T-cell (primary cell): ENCODE measurements at regions not wholly inside any gene's neighbourhood (a gene's known extent, or its start where the extent isn't known, plus 50 kb on each side); places are given as distances from the start of the nearest gene placed in this dataset.
"Not testable (repeated sequence)": the region's sequence is repeated elsewhere in the genome, so short reads cannot be mapped to it uniquely, and the experiment has no call there.

Experiments used
- ATAC-seq, 4 experiments: fragments of 200-7000 bp in 3 of 4; fragments of 150-1000 bp in 1 of 4; cut with Tn5 transposase; replicated peaks in 1 of 4; 1 replicate in 3 of 4; 2 replicates in 1 of 4; pipeline ENCODE4 v1.10.0; 2021; ENCODE audit warnings: moderate library complexity in 3 of 4, mild to moderate bottlenecking in 2 of 4, moderate number of reproducible peaks in 1 of 4
- CTCF ChIA-PET, 2 donors: fragments of 300-600 bp; sonication (Branson Sonifier 250); formaldehyde crosslinking; loops; one replicate each; lab custom pipeline; 2022; ENCODE audit warnings: antibody characterized with exemption in 2 of 2; lab: Charles Lee
- POLR2A ChIA-PET, 2 donors: fragments of 300-600 bp; sonication (Branson Sonifier 250); formaldehyde crosslinking; loops; one replicate each; lab custom pipeline; 2022; ENCODE audit warnings: antibody characterized with exemption in 2 of 2; lab: Charles Lee
- DNase-seq, 35 experiments: peaks; one replicate each; pipeline versions ENCODE4 v3.0.0 to v3.0.0-alpha.2; 2013 to 2023
- H3K27ac ChIP-seq: one replicate; pipeline ENCODE4 v1.5.1; 2013; ENCODE audit warnings: low read length
- H3K27me3 ChIP-seq, 2 experiments: replicated peaks in 1 of 2; 1 replicate in 1 of 2; 2 replicates in 1 of 2; pipeline versions ENCODE4 v1.6.1 to v1.7.0; 2013; ENCODE audit warnings: low read length in 1 of 2, mixed read lengths in 1 of 2; ENCODE audit not compliant: control insufficient read depth in 2 of 2, insufficient read depth in 2 of 2; ENCODE audit errors: extremely low read depth in 1 of 2
- H3K36me3 ChIP-seq, 2 donors: 1 replicate in 1 of 2; 2 replicates in 1 of 2; pipeline versions ENCODE4 v1.6.1 to v1.7.0; 2013; ENCODE audit warnings: low read length in 1 of 2; ENCODE audit not compliant: control insufficient read depth in 2 of 2, insufficient read depth in 1 of 2; ENCODE audit errors: extremely low read depth in 1 of 2
- H3K4me1 ChIP-seq, 2 experiments: 1 replicate in 1 of 2; 2 replicates in 1 of 2; pipeline versions ENCODE4 v1.6.1 to v1.7.0; 2013; ENCODE audit warnings: low read length in 2 of 2, mixed read lengths in 1 of 2; ENCODE audit not compliant: insufficient read depth in 2 of 2, control insufficient read depth in 1 of 2; ENCODE audit errors: extremely low read depth in 1 of 2
- H3K4me3 ChIP-seq, 2 donors: 1 replicate in 1 of 2; 2 replicates in 1 of 2; pipeline versions ENCODE4 v1.5.1 to v1.7.0; 2013; ENCODE audit warnings: mild to moderate bottlenecking in 2 of 2, low read length in 1 of 2, moderate library complexity in 1 of 2; ENCODE audit not compliant: control insufficient read depth in 1 of 2; ENCODE audit errors: extremely low read depth in 1 of 2
- H3K9me3 ChIP-seq: 2 replicates; pipeline ENCODE4 v1.7.0; 2013
- H3K27ac Mint-ChIP-seq, 2 donors: one replicate each; pipeline ENCODE4 v1.8.0; 2020 to 2021; ENCODE audit warnings: mild to moderate bottlenecking in 2 of 2, mixed read lengths in 2 of 2
- H3K27me3 Mint-ChIP-seq, 2 donors: one replicate each; pipeline ENCODE4 v1.8.0; 2021 to 2022; ENCODE audit warnings: mixed read lengths in 2 of 2
- H3K36me3 Mint-ChIP-seq: one replicate; pipeline ENCODE4 v1.8.0; 2021; ENCODE audit warnings: mixed read lengths
- H3K4me1 Mint-ChIP-seq, 3 donors: one replicate each; pipeline ENCODE4 v1.8.0; 2020 to 2022; ENCODE audit warnings: mixed read lengths in 3 of 3, mild to moderate bottlenecking in 1 of 3
- H3K4me3 Mint-ChIP-seq, 3 donors: one replicate each; pipeline ENCODE4 v1.8.0; 2020 to 2022; ENCODE audit warnings: mild to moderate bottlenecking in 3 of 3, mixed read lengths in 3 of 3, moderate library complexity in 3 of 3
- H3K9me3 Mint-ChIP-seq, 3 donors: one replicate each; pipeline ENCODE4 v1.8.0; 2020 to 2022; ENCODE audit warnings: mixed read lengths in 3 of 3
- WGBS: methylation state at CpG from one replicate; pipeline ENCODE4 v1.1.5; 2013; ENCODE audit warnings: missing lambda C conversion rate; ENCODE audit not compliant: insufficient coverage; 5-methylcytosine and 5-hydroxymethylcytosine counted together

GRCh38 chrX:139332441-139332840 is 198.1 kb upstream of the F9 start:
- Histone ChIP-seq H3K9me3 (no peaks in the 10 kb centered on the region), H3K27me3 (no peaks in the 10 kb centered on the region), H3K27ac (no peak overlapping the region), H3K4me3 (no peak overlapping the region), H3K4me1 (no peaks in the 10 kb centered on the region), H3K36me3 (no peaks in the 10 kb centered on the region)
- Mint-ChIP-seq H3K4me3 (no peak overlapping the region), H3K27me3 (no peaks in the 10 kb centered on the region), H3K4me1 (no peaks in the 10 kb centered on the region), H3K36me3 (no peaks in the 10 kb centered on the region), H3K27ac (no peak overlapping the region), H3K9me3 (no peaks in the 10 kb centered on the region)
- CTCF ChIA-PET: no interaction called here
- ATAC-seq: no peak
- no peak for DNase-seq
- WGBS: no CpG with 5 or more reads among the region's 2 CpGs
- POLR2A ChIA-PET: no interaction called here

- POLR2A ChIA-PET: no interaction called here
- Mint-ChIP-seq H3K27me3 (peaks cover 0 to 6% of the 10 kb centered on the region in 2 donors), H3K4me1 (no peaks in the 10 kb centered on the region), H3K9me3 (no peaks in the 10 kb centered on the region), H3K4me3 (no peak overlapping the region), H3K27ac (no peak overlapping the region), H3K36me3 (no peaks in the 10 kb centered on the region)
- CTCF ChIA-PET: no interaction called here
- no peak for ATAC-seq
- H3K4me1 ChIP-seq: no peaks in the 10 kb centered on the region
- no peaks in the 10 kb centered on the region for H3K9me3 ChIP-seq
- no peak overlapping the region for H3K4me3 ChIP-seq
- H3K27ac ChIP-seq: no peak overlapping the region
- DNase-seq: no peak
- no peaks in the 10 kb centered on the region for H3K27me3 ChIP-seq
- H3K36me3 ChIP-seq: no peaks in the 10 kb centered on the region
Measured at GRCh38 chrX:139327355-139327754, 203.2 kb upstream of the F9 start.

GRCh38 chrX:139324756-139325155 is 205.8 kb upstream of the F9 start:
- no CpG with 5 or more reads among the region's 2 CpGs for WGBS
- H3K27me3 Mint-ChIP-seq: peaks cover 0 to 6% of the 10 kb centered on the region in 2 donors

GRCh38 chrX:139320661-139321354 is 209.7 kb upstream of the F9 start:
- POLR2A ChIA-PET, H3K4me1 Mint-ChIP-seq, H3K36me3 Mint-ChIP-seq, H3K4me3 ChIP-seq, H3K27ac Mint-ChIP-seq, H3K4me1 ChIP-seq, DNase-seq, CTCF ChIA-PET, H3K27ac ChIP-seq, H3K27me3 ChIP-seq, H3K9me3 ChIP-seq, ATAC-seq, H3K9me3 Mint-ChIP-seq, H3K4me3 Mint-ChIP-seq, H3K36me3 ChIP-seq: not testable (repeated sequence)
- 90% methylated on average over 13 of the region's 38 CpGs for WGBS
- peaks cover 0 to 17% of the 10 kb centered on the region in 2 donors for H3K27me3 Mint-ChIP-seq

More at GRCh38 chrX:139324756-139325155, 205.8 kb upstream of the F9 start:
- Histone ChIP-seq H3K27me3 (no peaks in the 10 kb centered on the region), H3K9me3 (no peaks in the 10 kb centered on the region), H3K36me3 (no peaks in the 10 kb centered on the region), H3K27ac (no peak overlapping the region), H3K4me3 (no peak overlapping the region), H3K4me1 (no peaks in the 10 kb centered on the region)
- no peak for DNase-seq
- Mint-ChIP-seq H3K27ac (no peak overlapping the region), H3K36me3 (no peaks in the 10 kb centered on the region), H3K4me1 (no peaks in the 10 kb centered on the region), H3K4me3 (no peak overlapping the region), H3K9me3 (no peaks in the 10 kb centered on the region)
- POLR2A ChIA-PET: no interaction called here
- CTCF ChIA-PET: no interaction called here
- no peak for ATAC-seq

GRCh38 chrX:139306675-139307074 is 223.9 kb upstream of the F9 start:
- H3K4me3 ChIP-seq, H3K27me3 ChIP-seq, POLR2A ChIA-PET, H3K4me3 Mint-ChIP-seq, H3K27ac ChIP-seq, H3K4me1 ChIP-seq, DNase-seq, H3K4me1 Mint-ChIP-seq, H3K36me3 ChIP-seq, H3K27ac Mint-ChIP-seq, H3K36me3 Mint-ChIP-seq, H3K9me3 ChIP-seq, CTCF ChIA-PET, ATAC-seq: not testable (repeated sequence)
- Mint-ChIP-seq H3K9me3 (peaks cover 15 to 17% (median 16%) of the 10 kb centered on the region in 3 donors), H3K27me3 (peaks cover 0 to 11% of the 10 kb centered on the region in 2 donors)

GRCh38 chrX:139304471-139304870 is 226.1 kb upstream of the F9 start:
- H3K27me3 Mint-ChIP-seq: peaks cover 0 to 9% of the 10 kb centered on the region in 2 donors
- ATAC-seq: no peak
- Histone ChIP-seq H3K36me3 (no peaks in the 10 kb centered on the region), H3K4me1 (no peaks in the 10 kb centered on the region), H3K9me3 (no peaks in the 10 kb centered on the region), H3K27ac (no peak overlapping the region), H3K27me3 (no peaks in the 10 kb centered on the region), H3K4me3 (no peak overlapping the region)
- peaks cover 15 to 17% (median 16%) of the 10 kb centered on the region in 3 donors for H3K9me3 Mint-ChIP-seq
- no peak overlapping the region for H3K4me3 Mint-ChIP-seq
- CTCF ChIA-PET: no interaction called here
- no peak for DNase-seq
- POLR2A ChIA-PET: no interaction called here
- no peaks in the 10 kb centered on the region for H3K36me3 Mint-ChIP-seq
- no peak overlapping the region for H3K27ac Mint-ChIP-seq
- no peaks in the 10 kb centered on the region for H3K4me1 Mint-ChIP-seq
- WGBS: 20% methylated on average over 1 of the region's 3 CpGs

GRCh38 chrX:139299309-139299708 is 231.2 kb upstream of the F9 start:
- Histone ChIP-seq H3K9me3 (no peaks in the 10 kb centered on the region), H3K27me3 (no peaks in the 10 kb centered on the region), H3K36me3 (no peaks in the 10 kb centered on the region), H3K4me1 (no peaks in the 10 kb centered on the region), H3K4me3 (no peak overlapping the region), H3K27ac (no peak overlapping the region)
- POLR2A ChIA-PET: no interaction called here
- H3K4me3 Mint-ChIP-seq: no peak overlapping the region
- no peak for DNase-seq
- no peaks in the 10 kb centered on the region for H3K9me3 Mint-ChIP-seq
- no peaks in the 10 kb centered on the region for H3K36me3 Mint-ChIP-seq
- CTCF ChIA-PET: no interaction called here
- no peak overlapping the region for H3K27ac Mint-ChIP-seq
- no peak for ATAC-seq
- no peaks in the 10 kb centered on the region for H3K4me1 Mint-ChIP-seq
- H3K27me3 Mint-ChIP-seq: peaks cover 0 to 17% of the 10 kb centered on the region in 2 donors
